ENCODE measurements at regions not wholly inside any gene's neighbourhood (a gene's known extent, or its start where the extent isn't known, plus 50 kb on each side); places are given as distances from the start of the nearest gene placed in this dataset.

GRCh38 chr2:120815292-120815691 lies 79.6 kb downstream of the GLI2 start:
- Mint-ChIP-seq H3K4me3 (ENCODE audit: unreplicated experiment) (no peak overlapping the region), H3K4me1 (ENCODE audit: low read depth, unreplicated experiment) (peaks cover 3% of the 10 kb centered on the region), H3K36me3 (ENCODE audit: unreplicated experiment) (no peaks in the 10 kb centered on the region), H3K9me3 (ENCODE audit: unreplicated experiment) (peaks cover 5% of the 10 kb centered on the region), H3K27me3 (ENCODE audit: unreplicated experiment) (peaks cover 8% of the 10 kb centered on the region), H3K27ac (ENCODE audit: unreplicated experiment) (no peak overlapping the region)
- no peak for DNase-seq
- TF ChIP-seq CTCF (IDR thresholded peaks at IDR 0.05; ENCODE audit: partially characterized antibody, unreplicated experiment), result no peak

DNA sequence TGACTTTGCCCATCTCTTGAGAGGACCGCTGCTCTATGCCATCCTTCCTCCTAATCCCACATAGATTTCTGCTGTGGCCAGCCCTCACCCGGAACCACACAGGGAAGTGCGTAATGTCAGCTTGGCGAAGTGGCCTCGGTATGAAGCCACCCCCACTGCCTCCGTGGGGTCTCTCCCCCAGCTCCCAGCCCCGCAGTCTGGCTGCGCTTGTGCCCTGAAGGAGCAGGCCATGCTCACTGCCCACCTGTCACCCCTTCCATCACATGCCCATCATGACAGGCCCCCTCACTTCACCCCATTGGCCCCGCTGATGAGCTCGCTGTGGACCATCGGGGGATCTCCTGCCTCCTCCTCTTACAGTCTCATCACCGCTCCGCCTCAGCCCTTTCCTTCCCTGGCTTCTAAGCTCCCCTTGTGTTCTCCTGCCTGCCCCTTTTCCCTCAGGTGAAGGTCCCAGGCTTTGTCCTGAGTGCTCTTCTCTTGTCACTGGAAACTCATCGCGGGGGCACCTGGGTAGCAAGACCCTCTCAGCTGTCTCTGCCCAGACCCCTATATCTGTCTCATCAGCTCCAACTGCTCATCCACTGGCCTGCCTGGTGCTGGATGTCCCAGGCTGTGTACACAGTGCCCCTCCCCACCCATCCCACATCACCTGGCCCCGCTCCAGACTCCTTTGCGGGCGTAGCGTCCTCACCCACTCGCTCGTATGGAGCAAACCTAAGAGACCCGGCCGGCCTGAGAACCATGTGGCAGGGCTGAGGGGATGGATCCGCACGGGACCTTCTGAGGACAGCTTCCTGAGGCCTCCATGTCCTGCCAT lies 81.7 kb downstream of the GLI2 start:
- TF ChIP-seq CTCF (IDR thresholded peaks at IDR 0.05; ENCODE audit: partially characterized antibody, unreplicated experiment), result no peak
- no peak for DNase-seq
- Mint-ChIP-seq H3K36me3 (ENCODE audit: unreplicated experiment) (no peaks in the 10 kb centered on the region), H3K4me1 (ENCODE audit: low read depth, unreplicated experiment) (peaks cover 7% of the 10 kb centered on the region), H3K9me3 (ENCODE audit: unreplicated experiment) (peaks cover 2% of the 10 kb centered on the region), H3K27ac (ENCODE audit: unreplicated experiment) (no peak overlapping the region), H3K4me3 (ENCODE audit: unreplicated experiment) (no peak overlapping the region), H3K27me3 (ENCODE audit: unreplicated experiment) (peaks cover 4% of the 10 kb centered on the region)

GRCh38 chr2:120817956-120818325 lies 82.3 kb downstream of the GLI2 start:
- no peak for TF ChIP-seq CTCF (IDR thresholded peaks at IDR 0.05; ENCODE audit: partially characterized antibody, unreplicated experiment)
- Mint-ChIP-seq H3K4me1 (ENCODE audit: low read depth, unreplicated experiment) (peaks cover 7% of the 10 kb centered on the region), H3K27me3 (ENCODE audit: unreplicated experiment) (peaks cover 4% of the 10 kb centered on the region), H3K4me3 (ENCODE audit: unreplicated experiment) (no peak overlapping the region), H3K27ac (ENCODE audit: unreplicated experiment) (no peak overlapping the region), H3K36me3 (ENCODE audit: unreplicated experiment) (no peaks in the 10 kb centered on the region), H3K9me3 (ENCODE audit: unreplicated experiment) (peaks cover 2% of the 10 kb centered on the region)
- DNase-seq, result no peak

DNA sequence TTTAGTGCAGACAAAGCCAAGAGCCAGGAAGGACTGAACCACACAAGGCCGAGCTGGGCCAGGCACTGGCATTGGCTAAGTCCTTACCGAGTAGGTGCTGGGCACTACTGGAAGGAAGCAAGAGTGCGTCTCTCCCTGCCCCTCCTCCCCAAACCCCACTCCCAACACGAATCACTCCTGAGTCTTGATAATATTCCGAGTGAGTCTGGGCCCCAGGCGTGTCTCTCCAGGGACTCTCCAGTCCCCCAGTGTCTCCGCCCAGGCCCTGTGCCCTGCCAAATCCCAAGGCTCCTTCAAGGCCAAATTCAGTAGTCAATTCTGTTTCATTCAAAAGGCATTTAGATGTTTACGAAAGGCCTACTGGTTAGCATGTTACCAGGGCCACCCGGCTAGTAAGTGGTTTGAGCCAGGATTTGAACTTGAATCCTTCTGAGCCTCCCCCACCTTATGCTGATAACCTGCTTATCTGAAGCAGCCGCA lies 82.8 kb downstream of the GLI2 start:
- no peak overlapping the region for H3K4me3 Mint-ChIP-seq (ENCODE audit: unreplicated experiment)
- peaks cover 2% of the 10 kb centered on the region for H3K9me3 Mint-ChIP-seq (ENCODE audit: unreplicated experiment)
- H3K36me3 Mint-ChIP-seq (ENCODE audit: unreplicated experiment), result no peaks in the 10 kb centered on the region
- no peak for DNase-seq
- H3K27me3 Mint-ChIP-seq (ENCODE audit: unreplicated experiment), result peaks cover 4% of the 10 kb centered on the region
- H3K4me1 Mint-ChIP-seq (ENCODE audit: low read depth, unreplicated experiment), result peaks cover 7% of the 10 kb centered on the region
- no peak overlapping the region for H3K27ac Mint-ChIP-seq (ENCODE audit: unreplicated experiment)
- TF ChIP-seq CTCF (IDR thresholded peaks at IDR 0.05; ENCODE audit: partially characterized antibody, unreplicated experiment), result no peak

DNA sequence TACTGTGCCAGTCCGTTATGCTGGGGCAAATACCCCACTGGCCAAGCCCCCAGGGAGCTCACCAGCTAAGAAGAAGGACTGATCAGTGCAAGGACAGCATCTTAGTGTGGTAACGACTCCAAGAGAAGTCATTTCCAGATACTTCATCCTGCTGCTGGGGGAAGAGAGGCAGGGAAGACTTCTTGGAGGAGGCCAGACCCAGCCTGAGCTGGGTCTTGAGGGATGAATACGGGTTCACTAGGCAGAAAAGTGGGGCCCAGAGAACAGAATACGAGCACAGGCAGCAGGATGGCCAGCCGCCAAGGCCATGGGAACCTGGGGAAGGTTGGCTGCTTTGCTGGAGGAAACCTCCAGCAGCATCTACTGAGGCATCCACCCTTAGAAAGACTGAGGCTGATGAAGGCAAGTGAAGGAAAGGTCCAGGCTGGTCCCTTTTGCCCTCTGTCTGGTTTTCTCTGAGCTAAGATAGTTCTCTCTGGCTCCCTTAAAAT lies 84.1 kb downstream of the GLI2 start:
- H3K27me3 Mint-ChIP-seq (ENCODE audit: unreplicated experiment), result no peaks in the 10 kb centered on the region
- no peaks in the 10 kb centered on the region for H3K36me3 Mint-ChIP-seq (ENCODE audit: unreplicated experiment)
- TF ChIP-seq CTCF (IDR thresholded peaks at IDR 0.05; ENCODE audit: partially characterized antibody, unreplicated experiment), result no peak
- H3K27ac Mint-ChIP-seq (ENCODE audit: unreplicated experiment), result no peak overlapping the region
- H3K4me1 Mint-ChIP-seq (ENCODE audit: low read depth, unreplicated experiment), result peaks cover 11% of the 10 kb centered on the region
- H3K4me3 Mint-ChIP-seq (ENCODE audit: unreplicated experiment), result no peak overlapping the region
- H3K9me3 Mint-ChIP-seq (ENCODE audit: unreplicated experiment), result peaks cover 2% of the 10 kb centered on the region
- no peak for DNase-seq
